GM10248 (cell line): ENCODE measurements at regions not wholly inside any gene's neighbourhood (a gene's known extent, or its start where the extent isn't known, plus 50 kb on each side); places are given as distances from the start of the nearest gene placed in this dataset.

Source experiments
- CTCF ChIA-PET: fragments of 300-600 bp; sonication (Branson Sonifier 250); formaldehyde crosslinking; extraction: SDS; loops from one replicate; lab custom pipeline; 2021; ENCODE audit warnings: antibody characterized with exemption; lab: Yijun Ruan, JAX
- POLR2A ChIA-PET: fragments of 350-650 bp; sonication (Branson Sonifier 250); formaldehyde crosslinking; extraction: SDS; loops from one replicate; lab custom pipeline; 2020; ENCODE audit warnings: antibody characterized with exemption; lab: Yijun Ruan, JAX
- DNase-seq: peaks from one replicate; pipeline ENCODE4 v3.0.0; 2012; ENCODE audit errors: extremely low spot score
- CTCF ChIP-seq: IDR thresholded peaks from 2 replicates; pipeline ENCODE4 v1.5.1; 2012; ENCODE audit warnings: mild to moderate bottlenecking, low read depth; ENCODE audit errors: extremely low read depth, missing control alignments, control extremely low read depth

DNA sequence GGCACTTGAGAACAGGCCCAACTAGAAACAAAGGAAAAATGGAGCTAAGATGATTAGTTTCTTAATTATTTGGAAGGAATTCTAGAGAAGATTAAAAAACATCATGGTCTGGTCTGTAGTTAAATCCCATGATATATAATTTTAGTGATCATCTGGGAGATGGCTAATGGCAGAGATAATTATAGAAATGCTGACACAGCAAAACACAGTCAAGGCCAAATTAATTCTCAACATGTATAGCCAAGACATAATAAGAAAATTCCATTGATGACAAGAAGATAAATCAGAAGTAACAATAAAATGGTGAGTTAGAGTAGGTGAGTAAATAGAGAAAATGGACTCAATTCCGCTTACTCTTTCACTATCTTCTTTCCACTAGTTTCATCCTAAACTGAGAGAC, 59.2 kb upstream of the ITGA4 start:
- CTCF ChIA-PET: interaction anchor here (1.0 to 1.8 kb wide), 5 partner anchors 9 to 27 kb away, joined by 3 to 4 read pairs (median 4); no protein-coding TSS in a partner anchor
- no peak for DNase-seq
- POLR2A ChIA-PET: no interaction called here
- no peak for TF ChIP-seq CTCF

GRCh38 chr2:181399027-181399426, 58.2 kb upstream of the ITGA4 start:
- no peak for DNase-seq
- ChIA-PET CTCF (interaction anchor here (1.0 to 1.8 kb wide), 4 partner anchors 11 to 88 kb away, joined by 3 to 4 read pairs (median 4); no protein-coding TSS in a partner anchor), POLR2A (no interaction called here)
- no peak for TF ChIP-seq CTCF

DNA sequence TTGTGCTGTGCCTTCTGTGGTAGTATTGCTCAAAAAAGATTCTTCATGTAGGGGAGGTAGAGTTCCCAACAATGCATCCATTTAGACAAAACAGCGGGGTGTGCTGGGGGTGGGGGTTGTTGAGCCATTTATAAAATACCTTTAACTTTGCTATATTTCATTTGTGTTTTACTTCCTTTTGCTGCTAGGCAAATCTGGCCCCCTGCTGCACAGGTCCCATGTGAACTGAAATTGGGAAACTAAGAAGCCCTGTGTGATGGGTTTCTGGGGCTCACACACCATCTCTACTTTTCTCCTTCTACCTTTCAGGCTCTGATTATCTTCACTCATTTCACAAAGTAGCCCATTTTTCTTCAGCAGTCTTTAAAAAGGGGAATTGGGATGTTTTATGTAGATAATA, 52.7 kb upstream of the ITGA4 start:
- ChIA-PET CTCF (interaction anchor here (1.0 to 1.3 kb wide), 2 partner anchors 9 to 13 kb away, joined by 3 read pairs; no protein-coding TSS in a partner anchor), POLR2A (no interaction called here)

GRCh38 chr2:181407171-181407570, 50.0 kb upstream of the ITGA4 start:
- POLR2A ChIA-PET: no interaction called here
- no peak for TF ChIP-seq CTCF
- CTCF ChIA-PET: interaction anchor here (1.0 to 2.0 kb wide), 3 partner anchors 9 to 22 kb away, joined by 3 to 6 read pairs (median 3); no protein-coding TSS in a partner anchor
- DNase-seq: no peak

More for the DNA sequence above, 52.7 kb upstream of the ITGA4 start:
- TF ChIP-seq CTCF: no peak
- DNase-seq: no peak
